ENCODE measurements at regions not wholly inside any gene's neighbourhood (a gene's known extent, or its start where the extent isn't known, plus 50 kb on each side); places are given as distances from the start of the nearest gene placed in this dataset.

GRCh38 chr5:165642366-165642765 lies 2136.9 kb downstream of the MAT2B start:
- TF ChIP-seq MAX (IDR thresholded peaks at IDR 0.05) (no peak), CTCF (IDR thresholded peaks at IDR 0.05; ENCODE audit: low read depth, low read length, missing input control) (no peak), EGR1 (IDR thresholded peaks at IDR 0.05; ENCODE audit: low read depth in 2 of 2) (no peak), TAF1 (conservative IDR thresholded peaks at IDR 0.05) (no peak), RXRA (IDR thresholded peaks at IDR 0.05) (no peak), YY1 (IDR thresholded peaks at IDR 0.05) (no peak), ZBTB33 (IDR thresholded peaks at IDR 0.05) (no peak), JUND (IDR thresholded peaks at IDR 0.05) (no peak), REST (IDR thresholded peaks at IDR 0.05) (no peak), GABPA (IDR thresholded peaks at IDR 0.05 in 1 of 2, conservative IDR thresholded peaks at IDR 0.05 in 1 of 2) (no peak), RAD21 (IDR thresholded peaks at IDR 0.05) (no peak)

Measured in liver (tissue), 3 donors.